SK-N-SH (cell line): ENCODE measurements at regions not wholly inside any gene's neighbourhood (a gene's known extent, or its start where the extent isn't known, plus 50 kb on each side); places are given as distances from the start of the nearest gene placed in this dataset.

Source experiments
- RAD21 ChIP-seq: IDR thresholded peaks from 2 replicates; pipeline ENCODE4 v1.6.1; 2012; ENCODE audit warnings: mild to moderate bottlenecking, low read length
- TAF1 ChIP-seq: IDR thresholded peaks from 2 replicates; pipeline ENCODE4 v1.6.1; 2012; ENCODE audit warnings: low read depth, mild to moderate bottlenecking, low read length, moderate library complexity, borderline replicate concordance
- TCF12 ChIP-seq: IDR thresholded peaks from 2 replicates; pipeline ENCODE4 v1.4.0; 2012
- TF ChIP-seq, protein P1 (sequence below): IDR thresholded peaks from 2 replicates; pipeline ENCODE4 v1.4.0; 2012; ENCODE audit warnings: low read depth, borderline replicate concordance
- TF ChIP-seq, protein P2 (sequence below): fragments of 200-600 bp; sonication (generic); IDR thresholded peaks from 2 replicates; pipeline ENCODE4 v1.6.1; 2017; ENCODE audit warnings: antibody characterized with exemption, mild to moderate bottlenecking, moderate library complexity
- TF ChIP-seq, protein P3 (sequence below): fragments of 150-350 bp; IDR thresholded peaks from 2 replicates; pipeline ENCODE4 v1.6.1; 2017; ENCODE audit warnings: antibody characterized with exemption, low read length, low read depth, borderline replicate concordance
- TF ChIP-seq, protein P4 (sequence below): IDR thresholded peaks from 2 replicates; pipeline ENCODE4 v1.4.0; 2012; ENCODE audit warnings: low read depth

DNA sequence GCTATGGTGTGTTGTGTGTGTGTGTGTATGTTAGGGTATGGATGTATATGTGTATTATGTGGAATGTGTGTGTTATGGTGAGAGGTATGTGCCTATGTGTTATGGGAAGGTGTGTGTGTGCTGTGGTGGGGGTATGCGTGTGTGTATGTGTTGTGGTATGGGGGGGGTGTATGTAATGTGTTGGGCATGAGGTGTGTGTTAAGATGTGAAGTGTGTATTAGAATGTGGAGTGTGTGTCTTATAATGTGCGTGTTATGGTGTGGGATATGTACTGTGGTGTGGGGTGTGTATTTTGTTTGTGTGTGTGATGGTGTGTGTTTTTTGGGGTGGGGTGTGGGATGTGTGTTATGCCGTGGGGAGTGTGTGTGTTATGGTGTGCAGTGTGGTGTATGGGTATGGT is 242.5 kb downstream of the RHOU start:
- no peak for TF ChIP-seq RAD21
- TF ChIP-seq TCF12 = no peak
- TF ChIP-seq, protein P1, sequence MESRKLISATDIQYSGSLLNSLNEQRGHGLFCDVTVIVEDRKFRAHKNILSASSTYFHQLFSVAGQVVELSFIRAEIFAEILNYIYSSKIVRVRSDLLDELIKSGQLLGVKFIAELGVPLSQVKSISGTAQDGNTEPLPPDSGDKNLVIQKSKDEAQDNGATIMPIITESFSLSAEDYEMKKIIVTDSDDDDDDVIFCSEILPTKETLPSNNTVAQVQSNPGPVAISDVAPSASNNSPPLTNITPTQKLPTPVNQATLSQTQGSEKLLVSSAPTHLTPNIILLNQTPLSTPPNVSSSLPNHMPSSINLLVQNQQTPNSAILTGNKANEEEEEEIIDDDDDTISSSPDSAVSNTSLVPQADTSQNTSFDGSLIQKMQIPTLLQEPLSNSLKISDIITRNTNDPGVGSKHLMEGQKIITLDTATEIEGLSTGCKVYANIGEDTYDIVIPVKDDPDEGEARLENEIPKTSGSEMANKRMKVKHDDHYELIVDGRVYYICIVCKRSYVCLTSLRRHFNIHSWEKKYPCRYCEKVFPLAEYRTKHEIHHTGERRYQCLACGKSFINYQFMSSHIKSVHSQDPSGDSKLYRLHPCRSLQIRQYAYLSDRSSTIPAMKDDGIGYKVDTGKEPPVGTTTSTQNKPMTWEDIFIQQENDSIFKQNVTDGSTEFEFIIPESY = no peak
- TF ChIP-seq, protein P2, sequence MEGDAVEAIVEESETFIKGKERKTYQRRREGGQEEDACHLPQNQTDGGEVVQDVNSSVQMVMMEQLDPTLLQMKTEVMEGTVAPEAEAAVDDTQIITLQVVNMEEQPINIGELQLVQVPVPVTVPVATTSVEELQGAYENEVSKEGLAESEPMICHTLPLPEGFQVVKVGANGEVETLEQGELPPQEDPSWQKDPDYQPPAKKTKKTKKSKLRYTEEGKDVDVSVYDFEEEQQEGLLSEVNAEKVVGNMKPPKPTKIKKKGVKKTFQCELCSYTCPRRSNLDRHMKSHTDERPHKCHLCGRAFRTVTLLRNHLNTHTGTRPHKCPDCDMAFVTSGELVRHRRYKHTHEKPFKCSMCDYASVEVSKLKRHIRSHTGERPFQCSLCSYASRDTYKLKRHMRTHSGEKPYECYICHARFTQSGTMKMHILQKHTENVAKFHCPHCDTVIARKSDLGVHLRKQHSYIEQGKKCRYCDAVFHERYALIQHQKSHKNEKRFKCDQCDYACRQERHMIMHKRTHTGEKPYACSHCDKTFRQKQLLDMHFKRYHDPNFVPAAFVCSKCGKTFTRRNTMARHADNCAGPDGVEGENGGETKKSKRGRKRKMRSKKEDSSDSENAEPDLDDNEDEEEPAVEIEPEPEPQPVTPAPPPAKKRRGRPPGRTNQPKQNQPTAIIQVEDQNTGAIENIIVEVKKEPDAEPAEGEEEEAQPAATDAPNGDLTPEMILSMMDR = no peak
- TF ChIP-seq, protein P3, sequence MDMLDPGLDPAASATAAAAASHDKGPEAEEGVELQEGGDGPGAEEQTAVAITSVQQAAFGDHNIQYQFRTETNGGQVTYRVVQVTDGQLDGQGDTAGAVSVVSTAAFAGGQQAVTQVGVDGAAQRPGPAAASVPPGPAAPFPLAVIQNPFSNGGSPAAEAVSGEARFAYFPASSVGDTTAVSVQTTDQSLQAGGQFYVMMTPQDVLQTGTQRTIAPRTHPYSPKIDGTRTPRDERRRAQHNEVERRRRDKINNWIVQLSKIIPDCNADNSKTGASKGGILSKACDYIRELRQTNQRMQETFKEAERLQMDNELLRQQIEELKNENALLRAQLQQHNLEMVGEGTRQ = no peak
- TF ChIP-seq, protein P4, sequence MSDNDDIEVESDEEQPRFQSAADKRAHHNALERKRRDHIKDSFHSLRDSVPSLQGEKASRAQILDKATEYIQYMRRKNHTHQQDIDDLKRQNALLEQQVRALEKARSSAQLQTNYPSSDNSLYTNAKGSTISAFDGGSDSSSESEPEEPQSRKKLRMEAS = no peak
- TF ChIP-seq TAF1 = no peak
